MM.1S (cell line): ENCODE measurements at regions not wholly inside any gene's neighbourhood (a gene's known extent, or its start where the extent isn't known, plus 50 kb on each side); places are given as distances from the start of the nearest gene placed in this dataset.

Source experiments
- CTCF ChIP-seq: fragments of 300-600 bp; sonication (generic); IDR thresholded peaks from 2 replicates; pipeline ENCODE4 v1.5.1; 2016; ENCODE audit warnings: antibody characterized with exemption, low read length, mixed read lengths
- EZH2 ChIP-seq: fragments of 300-600 bp; sonication (generic); optimal IDR thresholded peaks from 2 replicates; pipeline ENCODE3; 2017; ENCODE audit warnings: low read depth, mild to moderate bottlenecking, antibody characterized with exemption, low read length, mixed read lengths

- TF ChIP-seq CTCF (no peak), EZH2 (no peak)
These were observed 659.4 kb downstream of the BCL11B start for GRCh38 chr14:98612434-98613200.
